Gastroesophageal sphincter (tissue), 3 donors: ENCODE measurements at regions not wholly inside any gene's neighbourhood (a gene's known extent, or its start where the extent isn't known, plus 50 kb on each side); places are given as distances from the start of the nearest gene placed in this dataset.

Experiments
- POLR2A ChIP-seq, 2 donors: fragments of 450-650 bp; IDR thresholded peaks; one replicate each; pipeline ENCODE4 v1.6.1; 2017; ENCODE audit warnings: antibody characterized with exemption in 2 of 2, mild to moderate bottlenecking in 2 of 2, moderate library complexity in 1 of 2
- TF ChIP-seq, protein P1 (sequence below), 4 experiments: fragments of 200-600 bp in 2 of 4; fragments of 450-650 bp in 2 of 4; sonication (generic) in 1 of 4; IDR thresholded peaks; one replicate each; pipeline ENCODE4 v1.5.1; 2017 to 2019; ENCODE audit warnings: antibody characterized with exemption in 4 of 4, mild to moderate bottlenecking in 2 of 4, moderate library complexity in 2 of 4

DNA sequence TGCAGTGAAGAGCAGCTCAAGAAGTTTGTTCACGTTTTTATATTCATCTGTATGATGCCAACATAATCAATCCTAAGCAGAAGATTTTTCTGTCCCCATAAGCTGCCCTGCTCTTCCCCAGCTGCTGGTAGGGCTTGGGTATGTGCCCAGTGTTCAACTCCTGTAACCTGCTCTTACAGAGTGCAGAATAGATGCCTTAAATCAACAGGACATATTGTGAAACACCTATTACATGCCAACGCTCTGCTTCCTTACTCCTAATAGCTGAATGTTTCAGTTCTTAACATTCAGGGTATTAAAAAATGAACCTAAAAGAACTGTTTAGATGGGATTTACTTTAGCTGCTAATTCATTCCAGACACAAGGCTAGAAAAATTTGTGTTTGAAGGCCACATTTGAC, 190.9 kb downstream of the HS3ST3A1 start:
- TF ChIP-seq POLR2A (IDR thresholded peaks at IDR 0.05) = no peak
- TF ChIP-seq, protein P1, sequence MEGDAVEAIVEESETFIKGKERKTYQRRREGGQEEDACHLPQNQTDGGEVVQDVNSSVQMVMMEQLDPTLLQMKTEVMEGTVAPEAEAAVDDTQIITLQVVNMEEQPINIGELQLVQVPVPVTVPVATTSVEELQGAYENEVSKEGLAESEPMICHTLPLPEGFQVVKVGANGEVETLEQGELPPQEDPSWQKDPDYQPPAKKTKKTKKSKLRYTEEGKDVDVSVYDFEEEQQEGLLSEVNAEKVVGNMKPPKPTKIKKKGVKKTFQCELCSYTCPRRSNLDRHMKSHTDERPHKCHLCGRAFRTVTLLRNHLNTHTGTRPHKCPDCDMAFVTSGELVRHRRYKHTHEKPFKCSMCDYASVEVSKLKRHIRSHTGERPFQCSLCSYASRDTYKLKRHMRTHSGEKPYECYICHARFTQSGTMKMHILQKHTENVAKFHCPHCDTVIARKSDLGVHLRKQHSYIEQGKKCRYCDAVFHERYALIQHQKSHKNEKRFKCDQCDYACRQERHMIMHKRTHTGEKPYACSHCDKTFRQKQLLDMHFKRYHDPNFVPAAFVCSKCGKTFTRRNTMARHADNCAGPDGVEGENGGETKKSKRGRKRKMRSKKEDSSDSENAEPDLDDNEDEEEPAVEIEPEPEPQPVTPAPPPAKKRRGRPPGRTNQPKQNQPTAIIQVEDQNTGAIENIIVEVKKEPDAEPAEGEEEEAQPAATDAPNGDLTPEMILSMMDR (IDR thresholded peaks at IDR 0.05) = no peak
